ENCODE measurements at regions not wholly inside any gene's neighbourhood (a gene's known extent, or its start where the extent isn't known, plus 50 kb on each side); places are given as distances from the start of the nearest gene placed in this dataset.
"Not testable (repeated sequence)": the region's sequence is repeated elsewhere in the genome, so short reads cannot be mapped to it uniquely, and the experiment has no call there.

DNA sequence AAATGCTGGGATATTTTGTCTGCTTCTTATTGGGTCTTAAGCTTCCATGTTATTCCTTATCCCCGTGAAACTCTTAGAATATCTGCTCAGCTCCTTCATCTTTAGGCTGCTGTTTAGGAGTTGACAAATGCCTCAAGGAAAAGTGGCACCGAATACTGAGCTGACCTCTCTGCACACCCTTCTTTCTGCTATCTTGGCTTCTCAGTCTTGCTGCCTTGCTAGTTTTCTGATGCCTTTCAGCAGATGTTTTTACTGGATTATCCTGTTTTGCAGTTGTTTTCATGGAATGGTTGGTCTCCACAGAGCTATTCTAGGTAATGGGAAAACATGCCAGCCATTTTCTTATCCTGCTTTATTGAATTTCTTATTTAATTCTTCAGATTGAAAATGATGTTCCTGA lies 86.3 kb downstream of the GYPE start:
- DNase-seq (ENCODE audit: low read depth in 2 of 2) = no peak

DNA sequence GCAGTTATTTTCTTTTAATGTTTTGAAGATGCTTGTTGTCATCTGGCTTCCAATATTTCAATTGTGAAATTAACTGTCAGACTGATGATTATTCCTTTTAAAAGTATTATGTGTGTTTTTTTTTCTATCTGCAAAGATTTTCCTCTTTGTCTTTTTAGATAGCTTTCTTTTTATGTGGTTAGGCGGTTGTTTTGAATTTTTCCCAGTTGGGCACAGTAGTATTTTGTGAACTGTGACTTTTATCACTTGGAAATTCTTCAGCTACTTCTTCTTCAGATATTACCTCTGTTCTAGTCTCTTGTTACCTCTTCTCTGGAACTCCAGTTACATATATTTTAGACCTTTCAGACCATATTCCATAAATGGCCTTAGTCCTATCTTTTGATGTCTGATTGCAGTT lies 87.5 kb downstream of the GYPE start:
- not testable (repeated sequence) for DNase-seq (ENCODE audit: low read depth in 2 of 2)

GRCh38 chr4:143815375-143815774 lies 90.0 kb downstream of the GYPE start:
- not testable (repeated sequence) for DNase-seq (ENCODE audit: low read depth in 2 of 2)

- DNase-seq (ENCODE audit: low read depth in 2 of 2) = not testable (repeated sequence)
Observed at GRCh38 chr4:143813431-143814154, 91.8 kb downstream of the GYPE start.

DNA sequence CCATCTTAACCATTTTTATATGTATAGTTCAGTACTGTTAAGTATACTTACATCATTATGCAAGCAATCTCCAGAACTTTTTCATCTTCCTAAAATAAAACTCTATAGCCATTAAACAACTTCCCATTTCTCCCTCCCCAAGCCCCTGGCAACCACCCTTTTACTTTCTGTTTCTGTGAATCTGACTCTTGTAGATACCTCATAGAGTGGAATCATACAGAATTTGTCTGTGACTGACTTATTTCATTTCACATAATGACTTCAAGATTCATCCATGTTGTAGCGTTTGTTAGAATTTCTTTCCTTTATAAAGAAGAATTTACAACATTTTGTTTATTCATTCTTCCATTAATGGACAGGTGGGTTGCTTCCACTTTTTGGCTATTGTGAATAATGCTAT lies 91.2 kb upstream of the FREM3 start:
- not testable (repeated sequence) for DNase-seq (ENCODE audit: low read depth in 2 of 2)

DNA sequence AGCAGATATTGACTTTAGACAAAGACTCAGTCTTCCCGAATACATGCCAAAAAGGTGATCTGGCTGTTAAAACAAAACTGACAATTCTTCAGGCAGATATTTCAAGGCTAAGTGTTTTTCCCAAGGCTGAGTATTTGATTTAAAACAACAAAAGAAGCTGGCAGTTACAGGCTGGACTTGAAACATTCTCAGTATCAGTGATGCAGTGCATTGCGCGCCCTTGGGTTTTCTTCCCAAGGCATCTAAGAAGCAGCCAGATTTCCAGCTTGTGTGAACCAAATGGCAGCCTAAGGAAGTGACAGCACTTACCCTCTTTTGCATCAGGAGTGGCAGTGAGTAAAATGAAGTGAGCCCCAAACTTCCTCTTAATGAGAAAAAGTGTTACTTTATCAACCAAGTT lies 90.0 kb upstream of the FREM3 start:
- not testable (repeated sequence) for DNase-seq (ENCODE audit: low read depth in 2 of 2)

- DNase-seq (ENCODE audit: low read depth in 2 of 2) = not testable (repeated sequence)
Observed at GRCh38 chr4:143789618-143790017, 89.1 kb upstream of the FREM3 start.

GRCh38 chr4:143784567-143784966 lies 84.1 kb upstream of the FREM3 start:
- no peak for DNase-seq (ENCODE audit: low read depth in 2 of 2)

DNA sequence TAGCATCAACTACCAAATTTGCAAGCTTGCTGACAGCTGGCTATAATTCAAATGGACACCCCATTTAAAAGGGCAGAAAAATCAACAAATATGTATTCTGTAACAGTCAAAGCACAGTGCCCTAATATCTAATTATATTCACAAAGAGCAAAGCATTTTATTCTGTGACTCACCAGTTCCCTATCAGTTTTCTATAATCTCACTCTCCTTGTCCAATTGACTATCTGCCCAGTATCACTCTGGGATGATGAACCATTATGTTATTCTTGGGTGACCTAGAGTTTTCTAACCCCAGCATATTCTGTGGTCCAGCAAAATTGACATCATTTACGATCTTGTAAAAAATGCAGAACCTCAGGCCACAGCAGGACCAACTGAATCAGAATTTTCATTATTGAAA lies 82.0 kb upstream of the FREM3 start:
- no peak for DNase-seq (ENCODE audit: low read depth in 2 of 2)

DNA sequence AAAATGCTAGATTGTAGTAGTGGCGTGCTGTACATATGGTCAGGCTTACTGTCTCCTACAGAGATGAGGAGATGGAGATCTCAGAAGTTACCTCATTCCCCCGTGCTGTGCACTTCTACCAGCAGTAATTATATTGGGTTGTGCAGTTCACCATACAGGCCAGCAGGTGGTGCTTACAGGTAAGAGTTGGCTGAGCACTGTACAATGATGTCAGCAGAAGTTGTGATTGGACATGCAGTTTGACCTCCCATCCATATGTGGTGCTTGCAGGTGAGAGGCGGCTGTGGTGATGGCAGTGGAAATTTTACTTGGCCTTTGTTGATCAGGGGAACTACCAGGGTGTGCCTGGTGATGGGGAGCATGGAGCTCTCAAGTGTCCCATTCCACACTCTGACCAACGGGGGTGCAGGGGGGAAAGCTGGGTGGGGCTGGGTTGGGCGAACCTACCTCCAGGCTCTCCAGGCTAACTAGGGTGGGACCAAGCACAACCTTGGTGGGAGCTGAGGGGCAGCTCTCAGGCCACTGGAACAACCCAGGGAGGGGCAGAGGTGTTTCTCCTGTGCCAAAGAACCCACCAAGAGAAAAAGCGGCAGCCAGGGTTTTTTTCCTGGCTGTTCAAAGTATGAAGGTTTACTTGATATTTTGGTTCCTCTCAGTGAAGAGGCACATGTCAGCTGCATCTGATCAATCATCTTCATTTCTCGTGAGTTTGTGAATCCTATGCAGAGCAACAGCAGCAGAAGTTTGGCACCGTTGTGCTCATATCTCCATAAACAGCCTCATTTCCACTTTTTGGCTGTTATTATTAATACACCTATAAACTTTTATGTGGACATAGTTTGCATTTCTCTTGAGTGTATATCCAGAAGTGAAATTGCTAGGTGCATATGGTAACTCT lies 73.8 kb upstream of the FREM3 start:
- peak; percentile 49 to 62 for DNase-seq (ENCODE audit: low read depth in 2 of 2)

DNA sequence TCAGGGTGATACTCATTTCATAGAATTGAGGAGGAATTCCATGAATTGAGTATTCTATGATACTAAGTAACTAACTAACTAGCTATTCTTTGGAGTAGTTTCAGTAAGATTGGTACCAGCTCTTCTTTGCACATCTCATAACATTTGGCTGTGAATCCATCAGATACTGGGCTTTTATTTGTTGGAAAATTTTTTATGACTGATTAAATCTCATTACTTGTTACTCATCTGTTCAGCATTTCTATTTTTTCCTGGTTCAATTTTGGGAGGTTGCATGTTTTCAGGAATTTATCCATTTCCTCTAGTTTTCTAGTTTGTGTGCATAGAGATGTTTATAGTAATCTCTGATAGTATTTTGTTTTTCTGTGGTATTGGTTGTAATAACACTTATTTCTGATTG lies 70.8 kb upstream of the FREM3 start:
- peak in 1 of 2 donors; percentile 3 for DNase-seq (ENCODE audit: low read depth in 2 of 2)

- DNase-seq (ENCODE audit: low read depth in 2 of 2) = peak; percentile 40 to 90
Observed at GRCh38 chr4:143768007-143768591, 67.6 kb upstream of the FREM3 start.

- no peak for DNase-seq (ENCODE audit: low read depth in 2 of 2)
Observed at GRCh38 chr4:143763587-143763986, 63.1 kb upstream of the FREM3 start.

DNA sequence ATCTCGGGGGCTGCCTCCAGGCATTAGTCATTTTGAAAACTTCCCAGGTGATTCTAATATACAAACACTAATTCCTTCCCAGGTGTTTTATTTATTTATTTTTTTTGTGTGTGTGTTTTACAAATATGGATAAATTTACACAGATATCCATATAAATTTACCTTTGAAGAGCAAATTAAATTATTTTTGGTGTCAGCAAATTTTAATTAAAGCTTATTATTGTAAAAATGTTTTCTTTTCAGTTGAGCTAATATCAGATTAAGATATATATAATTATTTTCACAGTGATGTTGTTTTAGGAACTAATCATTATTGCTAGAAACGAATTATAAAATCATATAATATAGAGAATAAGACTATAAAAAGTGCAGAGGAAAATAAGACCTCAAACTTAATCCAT lies 62.0 kb upstream of the FREM3 start:
- no peak for DNase-seq (ENCODE audit: low read depth in 2 of 2)
